Gastrocnemius medialis (tissue), 4 donors: ENCODE measurements at regions not wholly inside any gene's neighbourhood (a gene's known extent, or its start where the extent isn't known, plus 50 kb on each side); places are given as distances from the start of the nearest gene placed in this dataset.

ENCODE experiments used
- POLR2A ChIP-seq, 2 donors: fragments of 450-650 bp; IDR thresholded peaks; one replicate each; pipeline ENCODE4 v1.6.1; 2017; ENCODE audit warnings: antibody characterized with exemption in 2 of 2, mild to moderate bottlenecking in 2 of 2, moderate library complexity in 2 of 2
- TF ChIP-seq, protein P1 (sequence below), 5 experiments: fragments of 450-650 bp in 3 of 5; fragments of 200-600 bp in 2 of 5; sonication (generic) in 2 of 5; IDR thresholded peaks in 4 of 5; conservative IDR thresholded peaks in 1 of 5; 1 replicate in 4 of 5; 2 replicates in 1 of 5; pipeline ENCODE4 v1.5.1; 2016 to 2019; ENCODE audit warnings: antibody characterized with exemption in 5 of 5, mild to moderate bottlenecking in 3 of 5, moderate library complexity in 3 of 5

DNA sequence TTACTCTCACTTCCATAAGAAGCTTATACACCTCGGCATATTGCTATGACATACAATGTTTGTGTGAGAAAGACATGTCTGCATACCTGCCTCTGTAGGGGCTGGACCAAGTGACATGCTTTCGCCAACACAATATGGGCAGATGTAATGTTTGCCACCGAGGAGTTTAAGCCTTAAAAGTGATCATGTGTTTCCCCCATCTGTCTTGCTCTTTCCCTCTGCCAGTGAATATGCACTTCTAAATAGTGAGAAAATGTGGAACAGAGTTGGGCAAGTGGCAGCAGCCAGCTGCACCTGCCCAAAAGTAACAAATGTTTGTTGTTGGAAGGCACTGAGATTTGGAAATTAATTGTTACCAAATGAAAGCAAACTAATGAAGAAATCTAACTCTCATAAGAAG lies 274.8 kb upstream of the BTBD3 start:
- no peak for TF ChIP-seq POLR2A (IDR thresholded peaks at IDR 0.05)
- TF ChIP-seq, protein P1, sequence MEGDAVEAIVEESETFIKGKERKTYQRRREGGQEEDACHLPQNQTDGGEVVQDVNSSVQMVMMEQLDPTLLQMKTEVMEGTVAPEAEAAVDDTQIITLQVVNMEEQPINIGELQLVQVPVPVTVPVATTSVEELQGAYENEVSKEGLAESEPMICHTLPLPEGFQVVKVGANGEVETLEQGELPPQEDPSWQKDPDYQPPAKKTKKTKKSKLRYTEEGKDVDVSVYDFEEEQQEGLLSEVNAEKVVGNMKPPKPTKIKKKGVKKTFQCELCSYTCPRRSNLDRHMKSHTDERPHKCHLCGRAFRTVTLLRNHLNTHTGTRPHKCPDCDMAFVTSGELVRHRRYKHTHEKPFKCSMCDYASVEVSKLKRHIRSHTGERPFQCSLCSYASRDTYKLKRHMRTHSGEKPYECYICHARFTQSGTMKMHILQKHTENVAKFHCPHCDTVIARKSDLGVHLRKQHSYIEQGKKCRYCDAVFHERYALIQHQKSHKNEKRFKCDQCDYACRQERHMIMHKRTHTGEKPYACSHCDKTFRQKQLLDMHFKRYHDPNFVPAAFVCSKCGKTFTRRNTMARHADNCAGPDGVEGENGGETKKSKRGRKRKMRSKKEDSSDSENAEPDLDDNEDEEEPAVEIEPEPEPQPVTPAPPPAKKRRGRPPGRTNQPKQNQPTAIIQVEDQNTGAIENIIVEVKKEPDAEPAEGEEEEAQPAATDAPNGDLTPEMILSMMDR (IDR thresholded peaks at IDR 0.05 in 4 of 5, conservative IDR thresholded peaks at IDR 0.05 in 1 of 5) = no peak
